H9 (cell line): ENCODE measurements at regions not wholly inside any gene's neighbourhood (a gene's known extent, or its start where the extent isn't known, plus 50 kb on each side); places are given as distances from the start of the nearest gene placed in this dataset.

Experiments
- DNase-seq: peaks from one replicate; pipeline ENCODE4 v3.0.0-alpha.2; 2017
- H2AFZ ChIP-seq: one replicate; pipeline ENCODE4 v1.6.1; 2013; ENCODE audit warnings: mild to moderate bottlenecking, low read length, control low read depth, moderate library complexity
- H2AK5ac ChIP-seq: 2 replicates; pipeline ENCODE4 v1.6.1; 2013; ENCODE audit warnings: low read length, control low read depth, mixed read lengths; ENCODE audit not compliant: insufficient read length
- H2BK120ac ChIP-seq: one replicate; pipeline ENCODE4 v1.6.1; 2013; ENCODE audit warnings: low read depth, mild to moderate bottlenecking, low read length, control low read depth, inconsistent platforms; ENCODE audit not compliant: poor library complexity, severe bottlenecking
- H2BK12ac ChIP-seq: 2 replicates; pipeline ENCODE4 v1.6.1; 2013; ENCODE audit warnings: low read length, control low read depth, mixed read lengths, low read depth; ENCODE audit not compliant: insufficient read length
- H2BK15ac ChIP-seq: 2 replicates; pipeline ENCODE4 v1.6.1; 2013; ENCODE audit warnings: low read depth, low read length, control low read depth
- H2BK20ac ChIP-seq: one replicate; pipeline ENCODE4 v1.6.1; 2013; ENCODE audit warnings: low read depth, mild to moderate bottlenecking, low read length, control low read depth, inconsistent platforms; ENCODE audit not compliant: poor library complexity, severe bottlenecking
- H2BK5ac ChIP-seq: 2 replicates; pipeline ENCODE4 v1.6.1; 2013; ENCODE audit warnings: low read length, control low read depth, mixed read lengths; ENCODE audit not compliant: insufficient read length
- H3K14ac ChIP-seq: 2 replicates; pipeline ENCODE4 v1.6.1; 2013; ENCODE audit warnings: low read length, control low read depth; ENCODE audit not compliant: insufficient read depth
- H3K18ac ChIP-seq: 2 replicates; pipeline ENCODE4 v1.6.1; 2013; ENCODE audit warnings: low read depth, mild to moderate bottlenecking, mixed read lengths, low read length, control low read depth; ENCODE audit not compliant: insufficient read length
- H3K23ac ChIP-seq: 2 replicates; pipeline ENCODE4 v1.6.1; 2013; ENCODE audit warnings: low read length, control low read depth, mixed read lengths, low read depth; ENCODE audit not compliant: insufficient read length
- H3K23me2 ChIP-seq: 2 replicates; pipeline ENCODE4 v1.6.1; 2013; ENCODE audit warnings: low read depth, mild to moderate bottlenecking, mixed read lengths, low read length, control low read depth; ENCODE audit not compliant: insufficient read length, poor library complexity, severe bottlenecking
- H3K27ac ChIP-seq: 2 replicates; pipeline ENCODE4 v1.5.1; 2013; ENCODE audit warnings: low read length, control low read depth, mixed read lengths, low read depth; ENCODE audit not compliant: insufficient read length
- H3K27me3 ChIP-seq: 2 replicates; pipeline ENCODE4 v1.6.1; 2013; ENCODE audit warnings: low read length, control low read depth, inconsistent platforms; ENCODE audit not compliant: insufficient read depth
- H3K4ac ChIP-seq: 2 replicates; pipeline ENCODE4 v1.6.1; 2013; ENCODE audit warnings: low read depth, mild to moderate bottlenecking, control low read depth, inconsistent platforms, low read length, moderate library complexity
- H3K4me1 ChIP-seq: 2 replicates; pipeline ENCODE4 v1.6.1; 2013; ENCODE audit warnings: low read length, control low read depth, inconsistent platforms; ENCODE audit not compliant: insufficient read depth
- H3K4me2 ChIP-seq: 2 replicates; pipeline ENCODE4 v1.6.1; 2013; ENCODE audit warnings: low read length, control low read depth, mixed read lengths; ENCODE audit not compliant: insufficient read length, insufficient read depth
- H3K56ac ChIP-seq: 2 replicates; pipeline ENCODE4 v1.6.1; 2013; ENCODE audit warnings: low read depth, mild to moderate bottlenecking, mixed read lengths, low read length, control low read depth; ENCODE audit not compliant: insufficient read length
- H3K79me1 ChIP-seq: 2 replicates; pipeline ENCODE4 v1.6.1; 2013; ENCODE audit warnings: low read depth, mild to moderate bottlenecking, moderate library complexity, low read length, control low read depth, inconsistent platforms; ENCODE audit not compliant: insufficient read depth, poor library complexity, severe bottlenecking
- H3K79me2 ChIP-seq: 2 replicates; pipeline ENCODE4 v1.6.1; 2013; ENCODE audit warnings: low read length, control low read depth, inconsistent platforms; ENCODE audit not compliant: insufficient read depth
- H3K9ac ChIP-seq: 2 replicates; pipeline ENCODE4 v1.6.1; 2013; ENCODE audit warnings: low read length, control low read depth, mixed read lengths; ENCODE audit not compliant: insufficient read length; ENCODE audit errors: extremely low read depth
- H3K9me3 ChIP-seq: one replicate; pipeline ENCODE4 v1.6.1; 2013; ENCODE audit warnings: low read depth, low read length, inconsistent platforms; ENCODE audit not compliant: control insufficient read depth
- H3T11ph ChIP-seq: one replicate; pipeline ENCODE4 v1.6.1; 2013; ENCODE audit warnings: mild to moderate bottlenecking, low read length, control low read depth, inconsistent platforms
- H4K20me1 ChIP-seq: one replicate; pipeline ENCODE4 v1.6.1; 2013; ENCODE audit not compliant: control insufficient read depth, insufficient read length, insufficient read depth
- H4K5ac ChIP-seq: 2 replicates; pipeline ENCODE4 v1.6.1; 2013; ENCODE audit warnings: low read depth, mild to moderate bottlenecking, mixed read lengths, low read length, control low read depth; ENCODE audit not compliant: insufficient read length
- H4K8ac ChIP-seq: replicated peaks from 2 replicates; pipeline ENCODE4 v1.6.1; 2013; ENCODE audit warnings: low read length, control low read depth, mixed read lengths, low read depth; ENCODE audit not compliant: insufficient read length
- H4K91ac ChIP-seq: 2 replicates; pipeline ENCODE4 v1.6.1; 2013; ENCODE audit warnings: low read depth, mild to moderate bottlenecking, moderate library complexity, mixed read lengths, low read length, control low read depth; ENCODE audit not compliant: insufficient read length
- H3K27ac Mint-ChIP-seq, 3 experiments: 2 replicates in 2 of 3; 3 replicates in 1 of 3; pipeline ENCODE4 v1.8.0; 2020 to 2021; ENCODE audit warnings: mixed read lengths in 3 of 3, mild to moderate bottlenecking in 1 of 3, moderate library complexity in 1 of 3
- H3K27me3 Mint-ChIP-seq: 2 replicates; pipeline ENCODE4 v1.8.0; 2021; ENCODE audit warnings: low read depth, mild to moderate bottlenecking, moderate library complexity, mixed read lengths
- H3K36me3 Mint-ChIP-seq, 3 experiments: 2 replicates in 2 of 3; 3 replicates in 1 of 3; pipeline ENCODE4 v1.8.0; 2020 to 2021; ENCODE audit warnings: low read depth in 3 of 3, mixed read lengths in 3 of 3; ENCODE audit not compliant: insufficient read depth in 1 of 3
- H3K4me1 Mint-ChIP-seq, 2 experiments: 2 replicates each; pipeline ENCODE4 v1.8.0; 2020; ENCODE audit warnings: mixed read lengths in 2 of 2
- H3K4me3 Mint-ChIP-seq, 2 experiments: 2 replicates in 1 of 2; 3 replicates in 1 of 2; pipeline ENCODE4 v1.8.0; 2020 to 2021; ENCODE audit warnings: mild to moderate bottlenecking in 2 of 2, mixed read lengths in 2 of 2, moderate library complexity in 1 of 2
- H3K9me3 Mint-ChIP-seq, 2 experiments: 2 replicates in 1 of 2; 3 replicates in 1 of 2; pipeline ENCODE4 v1.8.0; 2020; ENCODE audit warnings: mild to moderate bottlenecking in 2 of 2, mixed read lengths in 2 of 2, moderate library complexity in 1 of 2
- CTCF ChIP-seq: fragments of 200-600 bp; sonication (generic); conservative IDR thresholded peaks from 3 replicates; pipeline ENCODE4 v1.8.0; 2021; ENCODE audit warnings: antibody characterized with exemption, mild to moderate bottlenecking
- WGBS: extraction: QIAGEN DNeasy Blood & Tissue Kit; methylation state at CpG from one replicate; pipeline ENCODE4 v1.1.7; 2013; ENCODE audit warnings: missing lambda C conversion rate, low lambda C conversion rate, mixed read lengths; ENCODE audit not compliant: insufficient read length; ENCODE audit errors: extremely low coverage; 5-methylcytosine and 5-hydroxymethylcytosine counted together

- Histone ChIP-seq H2BK12ac (no peak overlapping the region), H3T11ph (no peak overlapping the region), H3K23me2 (no peaks in the 10 kb centered on the region), H3K9ac (no peak overlapping the region), H3K4ac (no peak overlapping the region), H2BK5ac (no peak overlapping the region), H3K79me1 (no peaks in the 10 kb centered on the region), H3K9me3 (no peaks in the 10 kb centered on the region), H3K4me1 (no peaks in the 10 kb centered on the region; the same call in 1 of the 2 replicates), H2AFZ (no peak overlapping the region), H4K91ac (no peak overlapping the region), H2BK15ac (no peak overlapping the region), H3K18ac (no peak overlapping the region), H3K4me2 (no peak overlapping the region), H4K5ac (no peak overlapping the region), H3K23ac (no peak overlapping the region), H2AK5ac (no peak overlapping the region), H4K8ac (no peak overlapping the region), H3K14ac (no peak overlapping the region), H3K56ac (no peak overlapping the region), H3K79me2 (no peaks in the 10 kb centered on the region), H2BK20ac (no peak overlapping the region), H3K27ac (no peak overlapping the region), H4K20me1 (no peaks in the 10 kb centered on the region), H2BK120ac (no peak overlapping the region), H3K27me3 (no peaks in the 10 kb centered on the region)
- no peak for TF ChIP-seq CTCF
- Mint-ChIP-seq H3K27me3 (no peaks in the 10 kb centered on the region), H3K4me3 (no peak overlapping the region), H3K4me1 (peaks cover 6 to 10% of the 10 kb centered on the region in 2 experiments), H3K27ac (no peak overlapping the region; a peak in 1 of 7 replicates), H3K9me3 (no peaks in the 10 kb centered on the region), H3K36me3 (no peaks in the 10 kb centered on the region)
- no peak for DNase-seq
- no CpG with 5 or more reads among the region's 2 CpGs for WGBS
Measured at GRCh38 chr5:89128906-89129625, 246.1 kb upstream of the MEF2C start.
